HepG2 (cell line): ENCODE measurements at regions not wholly inside any gene's neighbourhood (a gene's known extent, or its start where the extent isn't known, plus 50 kb on each side); places are given as distances from the start of the nearest gene placed in this dataset.

Experiments used
- ATAC-seq: fragments of 200-7000 bp; cut with Tn5 transposase; 3 replicates; pipeline ENCODE4 v1.9.1; 2020; ENCODE audit warnings: mild to moderate bottlenecking, moderate library complexity
- BruUV-seq: library from RNA; stranded (reverse); fragments of 400-500 nt; replicated peaks from 2 replicates; lab custom pipeline; 2021; lab: Mats Ljungman, UMichigan
- CTCF ChIA-PET: fragments of 300-600 bp; formaldehyde crosslinking; extraction: SDS; loops from one replicate; lab custom pipeline; 2021; ENCODE audit warnings: low total read pairs, inconsistent platforms, low intra/inter-chr PET ratio; lab: Yijun Ruan, JAX
- POLR2A ChIA-PET: fragments of 350-600 bp; sonication (Branson Sonifier 250); formaldehyde crosslinking; loops from one replicate; lab custom pipeline; 2020; ENCODE audit warnings: antibody characterized with exemption, inconsistent platforms; lab: Yijun Ruan, JAX
- DNase-seq: peaks from one replicate; pipeline ENCODE4 v3.0.0-alpha.2; 2015; ENCODE audit warnings: low spot score
- FAIRE-seq: peaks from 3 replicates; lab custom pipeline; 2011; peaks lifted over from hg19 to GRCh38; lab: Jason Lieb, UNC
- H2AFZ ChIP-seq: one replicate; pipeline ENCODE4 v1.6.1; 2011; ENCODE audit warnings: low read length, inconsistent platforms
- H3K27ac ChIP-seq: fragments of 300-600 bp; 3 replicates; pipeline ENCODE4 v1.8.0; 2011; ENCODE audit warnings: mixed run types, mild to moderate bottlenecking, mixed read lengths, low read length, inconsistent platforms; ENCODE audit not compliant: insufficient read depth; ENCODE audit errors: extremely low read length
- H3K27me3 ChIP-seq, 2 experiments: fragments of 200-600 bp in 1 of 2; 2 replicates in 1 of 2; 3 replicates in 1 of 2; pipeline versions ENCODE4 v1.6.0 to v1.8.0; 2011; ENCODE audit warnings: low read length in 2 of 2, mild to moderate bottlenecking in 2 of 2, moderate library complexity in 2 of 2, inconsistent platforms in 1 of 2; ENCODE audit not compliant: insufficient read depth in 2 of 2, control insufficient read depth in 1 of 2
- H3K36me3 ChIP-seq, 2 experiments: fragments of 200-600 bp in 1 of 2; replicated peaks in 1 of 2; 2 replicates in 1 of 2; 3 replicates in 1 of 2; pipeline versions ENCODE4 v1.5.1 to v1.8.0; 2011; ENCODE audit warnings: low read length in 2 of 2, inconsistent platforms in 1 of 2; ENCODE audit not compliant: insufficient read depth in 2 of 2, control insufficient read depth in 1 of 2
- H3K4me1 ChIP-seq: 2 replicates; pipeline ENCODE4 v1.5.1; 2012; ENCODE audit warnings: low read length, inconsistent platforms; ENCODE audit not compliant: insufficient read depth
- H3K4me2 ChIP-seq: 2 replicates; pipeline ENCODE4 v1.6.0; 2011; ENCODE audit warnings: low read depth, low read length, inconsistent platforms
- H3K4me3 ChIP-seq, 3 experiments: fragments of 200-600 bp in 1 of 3; sonication (generic), shearing (Covaris generic) in 1 of 3; replicated peaks in 1 of 3; 2 replicates each; pipeline ENCODE4 v1.5.1; 2011 to 2016; ENCODE audit warnings: low read length in 3 of 3, inconsistent platforms in 2 of 3, low read depth in 2 of 3, mild to moderate bottlenecking in 2 of 3, control low read depth in 1 of 3, mixed read lengths in 1 of 3; ENCODE audit not compliant: insufficient read depth in 1 of 3
- H3K79me2 ChIP-seq: one replicate; pipeline ENCODE4 v1.6.1; 2011; ENCODE audit warnings: low read length, inconsistent platforms; ENCODE audit not compliant: insufficient read depth
- H3K9ac ChIP-seq: 2 replicates; pipeline ENCODE4 v1.6.0; 2011; ENCODE audit warnings: mild to moderate bottlenecking, low read depth, low read length, inconsistent platforms; ENCODE audit not compliant: insufficient read depth
- H3K9me3 ChIP-seq: 2 replicates; pipeline ENCODE4 v1.5.1; 2012; ENCODE audit warnings: mild to moderate bottlenecking, low read length
- H4K20me1 ChIP-seq: 2 replicates; pipeline ENCODE4 v1.6.0; 2011; ENCODE audit warnings: inconsistent platforms, mild to moderate bottlenecking, low read length, moderate library complexity; ENCODE audit not compliant: insufficient read depth
- BCL6 ChIP-seq: IDR thresholded peaks from 2 replicates; pipeline ENCODE4 v1.6.1; 2016; ENCODE audit warnings: missing genetic modification reagents, missing compliant biosample characterization
- CBX5 ChIP-seq: sonication (generic); formaldehyde crosslinking; IDR thresholded peaks from 2 replicates; pipeline ENCODE4 v1.4.0; 2020; ENCODE audit warnings: missing genetic modification reagents, borderline replicate concordance
- ETS1 ChIP-seq: sonication (generic); formaldehyde crosslinking; IDR thresholded peaks from 2 replicates; pipeline ENCODE4 v1.4.0; 2020; ENCODE audit warnings: missing genetic modification reagents
- FOXA3 ChIP-seq: IDR thresholded peaks from 2 replicates; pipeline ENCODE4 v1.6.1; 2016; ENCODE audit warnings: missing genetic modification reagents, missing compliant biosample characterization
- IKZF4 ChIP-seq: sonication (generic); formaldehyde crosslinking; IDR thresholded peaks from 2 replicates; pipeline ENCODE4 v1.5.1; 2020; ENCODE audit warnings: borderline replicate concordance, mild to moderate bottlenecking, low read depth, missing genetic modification reagents; ENCODE audit errors: not compliant biosample characterization
- JDP2 ChIP-seq: sonication (generic); formaldehyde crosslinking; IDR thresholded peaks from 2 replicates; pipeline ENCODE4 v1.8.1; 2022; ENCODE audit warnings: missing genetic modification reagents, borderline replicate concordance
- MYNN ChIP-seq: sonication (generic); formaldehyde crosslinking; IDR thresholded peaks from 2 replicates; pipeline ENCODE4 v1.4.0; 2020; ENCODE audit warnings: mild to moderate bottlenecking, low read depth, missing genetic modification reagents
- NRL ChIP-seq: sonication (generic); formaldehyde crosslinking; IDR thresholded peaks from 2 replicates; pipeline ENCODE4 v1.5.0; 2020; ENCODE audit warnings: missing genetic modification reagents, mild to moderate bottlenecking, moderate library complexity, borderline replicate concordance
- SIN3B ChIP-seq: fragments of 150-350 bp; IDR thresholded peaks from 2 replicates; pipeline ENCODE4 v1.6.1; 2014; ENCODE audit warnings: low read length
- SIX1 ChIP-seq: sonication (generic); formaldehyde crosslinking; IDR thresholded peaks from 2 replicates; pipeline ENCODE4 v1.4.0; 2020; ENCODE audit warnings: missing genetic modification reagents, borderline replicate concordance
- SNAPC2 ChIP-seq: sonication (generic); formaldehyde crosslinking; IDR thresholded peaks from 2 replicates; pipeline ENCODE4 v1.8.1; 2022; ENCODE audit warnings: mild to moderate bottlenecking, missing genetic modification reagents
- TBP ChIP-seq: sonication (generic); formaldehyde crosslinking; IDR thresholded peaks from 2 replicates; pipeline ENCODE4 v1.5.0; 2020; ENCODE audit warnings: missing genetic modification reagents
- ZHX2 ChIP-seq, 2 experiments: sonication (generic) in 1 of 2; formaldehyde crosslinking in 1 of 2; IDR thresholded peaks; 2 replicates each; pipeline versions ENCODE4 v1.6.1 to v1.9.0; 2014 to 2022; ENCODE audit warnings: antibody characterized with exemption in 1 of 2, borderline replicate concordance in 1 of 2, inconsistent platforms in 1 of 2, low read depth in 1 of 2, missing genetic modification reagents in 1 of 2
- ZNF101 ChIP-seq: sonication (generic); formaldehyde crosslinking; IDR thresholded peaks from 2 replicates; pipeline ENCODE4 v1.4.0; 2020; ENCODE audit warnings: mild to moderate bottlenecking, low read depth, missing genetic modification reagents, borderline replicate concordance
- ZNF558 ChIP-seq: sonication (generic); formaldehyde crosslinking; IDR thresholded peaks from 2 replicates; pipeline ENCODE4 v1.9.0; 2022; ENCODE audit warnings: mild to moderate bottlenecking, missing genetic modification reagents, borderline replicate concordance
- ZNF562 ChIP-seq: sonication (generic); formaldehyde crosslinking; IDR thresholded peaks from 2 replicates; pipeline ENCODE4 v1.8.0; 2022; ENCODE audit warnings: missing genetic modification reagents, borderline replicate concordance
- ZSCAN30 ChIP-seq: sonication (generic); formaldehyde crosslinking; IDR thresholded peaks from 2 replicates; pipeline ENCODE4 v1.5.0; 2020; ENCODE audit warnings: mild to moderate bottlenecking, missing genetic modification reagents
- WGBS: methylation state at CpG from one replicate; pipeline ENCODE4 v1.1.6; 2017; ENCODE audit warnings: low lambda C conversion rate; 5-methylcytosine and 5-hydroxymethylcytosine counted together
- in situ Hi-C: cut with HindIII; loops from 2 replicates; pipeline ENCODE4 v1.10.0; 2017; ENCODE audit warnings: low pct_unique_long_range_greater_than_20kb; ENCODE audit not compliant: extremely low pct_ligation_motif_present
- intact Hi-C: fragments of 100-400 bp; cut with micrococcal nuclease; formaldehyde crosslinking; loops from one replicate; pipeline ENCODE4 v1.10.0; 2022; ENCODE audit not compliant: unreplicated experiment

GRCh38 chr6:21958428-21958827 is 338.4 kb downstream of the PRL start (continued):
- TF ChIP-seq ZHX2 (IDR thresholded peaks at IDR 0.05; ENCODE audit: low read depth) (no peak), ZHX2 (CRISPR knock-in tag; IDR thresholded peaks at IDR 0.05; ENCODE audit: borderline replicate concordance) (no peak), SNAPC2 (CRISPR knock-in tag) (no peak), MYNN (CRISPR knock-in tag) (no peak), SIX1 (CRISPR knock-in tag) (no peak), IKZF4 (CRISPR knock-in tag) (no peak), SIN3B (no peak), FOXA3 (CRISPR knock-in tag) (no peak)

GRCh38 chr6:21961226-21961625 is 335.6 kb downstream of the PRL start:
- Histone ChIP-seq H3K4me2 (no peak overlapping the region), H3K4me1 (no peaks in the 10 kb centered on the region), H3K9ac (no peak overlapping the region), H4K20me1 (no peaks in the 10 kb centered on the region), H3K79me2 (no peaks in the 10 kb centered on the region), H3K4me3 (no peak overlapping the region), H3K36me3 (no peaks in the 10 kb centered on the region), H3K9me3 (no peaks in the 10 kb centered on the region), H2AFZ (no peak overlapping the region), H3K27me3 (no peaks in the 10 kb centered on the region), H3K27ac (no peak overlapping the region)
- 34% methylated on average over 4 of the region's 4 CpGs for WGBS
- ChIA-PET POLR2A (no interaction called here), CTCF (no interaction called here)
- ATAC-seq (no peak), FAIRE-seq (no peak), DNase-seq (no peak)
- intact Hi-C loops (no loop called here), in situ Hi-C loops (no loop called here)
- no TSS peak for BruUV-seq
- no peak for TF ChIP-seq ZSCAN30 (CRISPR knock-in tag)
- TF ChIP-seq ZNF558 = no peak
- TF ChIP-seq ZNF562 (CRISPR knock-in tag) = no peak
- TF ChIP-seq NRL = no peak
- TF ChIP-seq CBX5 (CRISPR knock-in tag) = no peak
- no peak for TF ChIP-seq ZNF101 (CRISPR knock-in tag)
- no peak for TF ChIP-seq JDP2 (CRISPR knock-in tag)
- TF ChIP-seq ETS1 (CRISPR knock-in tag) = no peak
- no peak for TF ChIP-seq TBP (CRISPR knock-in tag)
- TF ChIP-seq BCL6 (CRISPR knock-in tag) = no peak
